GM19035 (cell line): ENCODE measurements at regions not wholly inside any gene's neighbourhood (a gene's known extent, or its start where the extent isn't known, plus 50 kb on each side); places are given as distances from the start of the nearest gene placed in this dataset.
"Not testable (repeated sequence)": the region's sequence is repeated elsewhere in the genome, so short reads cannot be mapped to it uniquely, and the experiment has no call there.

ENCODE experiments used
- ATAC-seq: cut with Tn5 transposase; IDR thresholded peaks from one replicate; pipeline ENCODE4 v1.9.1; 2021; ENCODE audit not compliant: unreplicated experiment

- peak; percentile 69 for ATAC-seq
These were observed 90.2 kb upstream of the KLF6 start for GRCh38 chr10:3874990-3875841.

DNA sequence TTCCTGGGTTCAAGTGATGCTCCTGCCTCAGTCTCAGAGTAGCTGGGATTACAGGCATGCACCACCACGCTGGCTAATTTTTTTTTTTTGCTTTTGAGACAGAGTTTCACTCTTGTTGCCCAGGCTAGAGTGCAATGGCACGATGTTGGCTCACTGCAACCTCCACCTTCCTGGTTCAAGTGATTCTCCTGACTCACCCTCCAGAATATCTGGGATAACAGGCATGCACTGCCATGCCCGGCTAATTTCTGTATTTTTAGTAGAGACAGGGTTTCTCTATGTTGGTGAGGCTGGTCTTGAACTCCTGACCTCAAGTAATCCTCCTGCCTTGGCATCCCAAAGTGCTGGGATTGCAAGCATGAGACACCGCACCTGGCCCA lies 89.6 kb upstream of the KLF6 start:
- not testable (repeated sequence) for ATAC-seq

- peak; percentile 64 for ATAC-seq
These were observed 88.9 kb upstream of the KLF6 start for GRCh38 chr10:3873728-3874461.

GRCh38 chr10:3872712-3873329 lies 87.8 kb upstream of the KLF6 start:
- no peak for ATAC-seq

DNA sequence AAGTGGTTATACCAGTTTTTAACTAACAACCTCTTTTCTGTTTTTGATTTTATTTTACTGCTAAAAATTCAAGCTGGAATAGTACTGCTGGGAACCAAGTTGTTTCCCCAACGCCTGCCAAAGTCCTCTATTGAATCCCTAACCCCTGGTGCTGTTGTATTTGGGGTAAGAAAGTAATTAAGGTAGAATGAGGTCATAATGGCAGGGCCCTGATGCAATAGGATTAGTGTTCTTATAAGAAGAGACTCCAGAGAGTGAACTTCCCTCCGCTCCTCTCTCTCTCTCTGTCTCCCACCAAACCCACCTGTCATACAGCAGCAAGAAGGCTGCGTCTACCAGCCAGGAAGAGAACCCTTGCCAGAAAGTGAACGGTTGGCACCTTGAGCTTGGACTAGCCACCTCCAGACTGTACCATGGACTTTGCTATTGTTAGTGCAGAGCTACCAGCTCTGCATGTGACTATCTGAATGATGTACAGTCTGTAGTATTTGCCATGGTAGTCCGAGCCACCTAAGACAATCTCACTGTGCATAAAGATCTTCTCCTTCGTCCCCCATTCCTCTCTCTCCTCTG lies 86.5 kb upstream of the KLF6 start:
- ATAC-seq: no peak

DNA sequence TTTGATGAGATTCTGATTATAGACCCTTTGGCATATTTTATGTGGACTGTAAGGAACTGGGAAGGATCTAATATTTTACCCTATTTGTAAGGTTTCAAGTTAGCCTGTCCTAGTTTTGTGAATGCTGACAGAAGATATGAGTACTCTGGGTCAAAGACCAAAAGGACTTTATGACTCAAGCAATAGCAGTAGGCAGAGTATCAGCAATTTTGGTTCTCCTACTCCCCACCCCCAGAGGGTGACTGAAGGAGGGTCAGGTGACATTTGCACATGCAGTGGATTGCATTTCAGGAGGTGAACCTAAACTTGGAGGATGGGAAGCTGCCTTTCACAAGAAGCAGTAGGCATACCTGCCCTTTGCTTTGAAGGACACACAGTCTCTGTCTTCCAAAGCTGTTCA lies 84.0 kb upstream of the KLF6 start:
- no peak for ATAC-seq

GRCh38 chr10:3868271-3868664 lies 83.3 kb upstream of the KLF6 start:
- ATAC-seq: no peak

- ATAC-seq: no peak
These were observed 82.7 kb upstream of the KLF6 start for GRCh38 chr10:3867454-3868270.

GRCh38 chr10:3866332-3866731 lies 81.3 kb upstream of the KLF6 start:
- ATAC-seq: no peak

DNA sequence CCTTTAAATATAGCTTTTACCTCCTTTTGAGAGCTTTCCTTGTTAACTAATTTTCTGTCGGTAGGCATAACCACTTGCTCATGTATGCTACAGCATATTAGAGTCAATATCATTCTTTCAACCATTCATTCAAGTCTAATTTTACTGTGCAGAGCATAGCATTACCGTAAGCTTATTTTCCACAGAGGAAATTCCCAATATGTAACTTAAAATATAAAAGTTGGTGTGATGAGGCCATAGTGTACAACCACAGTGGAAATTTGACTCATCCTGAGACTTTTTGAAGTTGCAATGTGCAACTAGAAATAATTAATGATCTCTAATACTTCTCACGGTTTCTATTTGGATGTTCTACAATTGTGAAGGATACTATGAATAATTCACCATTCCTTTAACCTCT lies 80.6 kb upstream of the KLF6 start:
- ATAC-seq: no peak

DNA sequence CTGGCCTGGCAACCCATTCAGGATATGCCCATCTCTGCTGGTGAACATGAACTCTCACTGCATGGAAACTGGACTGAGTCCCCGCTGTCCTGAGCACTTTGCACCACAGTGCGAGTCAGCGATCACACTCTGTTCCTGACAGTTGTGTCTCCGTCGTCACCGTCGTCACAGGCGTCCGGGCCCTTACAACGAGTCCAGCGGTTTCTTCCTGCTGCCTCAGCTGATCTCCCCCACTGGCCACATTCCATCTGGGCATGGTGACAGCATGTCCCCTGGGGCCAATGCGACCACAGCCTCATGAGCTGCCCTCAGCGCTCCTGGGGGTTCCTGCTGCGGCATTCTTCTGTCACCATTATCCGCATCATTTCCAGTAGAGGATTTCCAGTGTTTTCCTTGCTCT lies 76.8 kb upstream of the KLF6 start:
- ATAC-seq: no peak

GRCh38 chr10:3858051-3858845 lies 73.2 kb upstream of the KLF6 start:
- no peak for ATAC-seq

- ATAC-seq: no peak
These were observed 72.3 kb upstream of the KLF6 start for GRCh38 chr10:3857318-3857717.

GRCh38 chr10:3856593-3856992 lies 71.6 kb upstream of the KLF6 start:
- ATAC-seq: no peak

DNA sequence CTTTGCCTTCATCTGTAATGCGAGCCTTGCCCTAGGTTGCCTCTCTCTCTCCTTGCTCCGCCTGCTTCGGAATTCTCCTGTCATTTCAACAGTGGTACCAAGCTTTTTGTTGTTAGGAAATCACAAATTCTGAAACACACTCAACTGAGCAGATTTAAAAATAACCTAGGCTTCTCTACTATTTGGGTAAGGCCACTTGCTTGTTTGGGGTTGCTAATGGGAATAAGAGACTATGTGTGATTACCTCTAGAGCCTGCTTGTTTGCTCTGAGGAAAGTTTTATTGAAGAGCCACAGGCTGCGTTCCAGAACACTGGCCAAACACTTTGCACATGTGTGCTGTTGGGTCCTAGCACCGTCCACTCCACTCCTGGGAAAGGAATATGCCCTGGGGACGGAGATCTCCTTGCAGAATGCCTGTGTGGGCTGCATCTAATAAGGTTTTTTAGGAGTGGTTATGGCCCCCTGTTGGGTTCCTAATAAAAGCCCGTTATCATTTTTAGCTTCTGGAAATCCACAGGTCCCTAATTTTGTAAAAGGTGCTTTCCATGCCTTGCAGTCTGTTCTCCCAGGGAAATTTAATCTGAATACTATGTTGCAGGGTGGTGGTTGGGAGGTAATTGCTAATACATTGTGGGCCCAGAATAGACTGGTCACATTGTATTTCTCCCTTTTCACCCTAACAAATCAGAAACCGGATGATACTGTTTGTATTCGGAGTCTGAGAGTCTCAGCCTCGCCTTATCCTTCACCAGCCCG lies 68.7 kb upstream of the KLF6 start:
- ATAC-seq: no peak

- no peak for ATAC-seq
These were observed 68.0 kb upstream of the KLF6 start for GRCh38 chr10:3853016-3853415.

- peak; percentile 88 for ATAC-seq
These were observed 67.3 kb upstream of the KLF6 start for GRCh38 chr10:3852147-3852904.
